HCT116 (cell line): ENCODE measurements at regions not wholly inside any gene's neighbourhood (a gene's known extent, or its start where the extent isn't known, plus 50 kb on each side); places are given as distances from the start of the nearest gene placed in this dataset.

Source experiments
- EGR1 ChIP-seq: IDR thresholded peaks from 2 replicates; pipeline ENCODE4 v1.6.1; 2012; ENCODE audit warnings: low read depth
- POLR2A ChIP-seq: IDR thresholded peaks from 2 replicates; pipeline ENCODE4 v1.7.0; 2011; ENCODE audit warnings: borderline replicate concordance; ENCODE audit not compliant: insufficient read depth, insufficient read length; ENCODE audit errors: extremely low read depth
- POLR2AphosphoS5 ChIP-seq: IDR thresholded peaks from 2 replicates; pipeline ENCODE4 v1.6.1; 2011; ENCODE audit warnings: mild to moderate bottlenecking, low read depth, low read length, moderate library complexity
- RAD21 ChIP-seq: IDR thresholded peaks from 2 replicates; pipeline ENCODE4 v1.6.1; 2012; ENCODE audit warnings: low read depth, mild to moderate bottlenecking
- YY1 ChIP-seq: IDR thresholded peaks from 2 replicates; pipeline ENCODE4 v1.6.1; 2011; ENCODE audit warnings: low read length, low read depth, moderate library complexity, mild to moderate bottlenecking; ENCODE audit not compliant: insufficient replicate concordance; ENCODE audit errors: extremely low read depth
- TF ChIP-seq, protein P1 (sequence below), 3 experiments: fragments of 200-600 bp in 1 of 3; sonication (generic) in 1 of 3; IDR thresholded peaks in 2 of 3; conservative IDR thresholded peaks in 1 of 3; 2 replicates each; pipeline ENCODE4 v1.5.1; 2012 to 2017; ENCODE audit warnings: low read depth in 2 of 3, low read length in 2 of 3, antibody characterized with exemption in 1 of 3, borderline replicate concordance in 1 of 3, control low read depth in 1 of 3, mild to moderate bottlenecking in 1 of 3, mixed read lengths in 1 of 3, mixed run types in 1 of 3, moderate library complexity in 1 of 3; ENCODE audit not compliant: insufficient read depth in 1 of 3

DNA sequence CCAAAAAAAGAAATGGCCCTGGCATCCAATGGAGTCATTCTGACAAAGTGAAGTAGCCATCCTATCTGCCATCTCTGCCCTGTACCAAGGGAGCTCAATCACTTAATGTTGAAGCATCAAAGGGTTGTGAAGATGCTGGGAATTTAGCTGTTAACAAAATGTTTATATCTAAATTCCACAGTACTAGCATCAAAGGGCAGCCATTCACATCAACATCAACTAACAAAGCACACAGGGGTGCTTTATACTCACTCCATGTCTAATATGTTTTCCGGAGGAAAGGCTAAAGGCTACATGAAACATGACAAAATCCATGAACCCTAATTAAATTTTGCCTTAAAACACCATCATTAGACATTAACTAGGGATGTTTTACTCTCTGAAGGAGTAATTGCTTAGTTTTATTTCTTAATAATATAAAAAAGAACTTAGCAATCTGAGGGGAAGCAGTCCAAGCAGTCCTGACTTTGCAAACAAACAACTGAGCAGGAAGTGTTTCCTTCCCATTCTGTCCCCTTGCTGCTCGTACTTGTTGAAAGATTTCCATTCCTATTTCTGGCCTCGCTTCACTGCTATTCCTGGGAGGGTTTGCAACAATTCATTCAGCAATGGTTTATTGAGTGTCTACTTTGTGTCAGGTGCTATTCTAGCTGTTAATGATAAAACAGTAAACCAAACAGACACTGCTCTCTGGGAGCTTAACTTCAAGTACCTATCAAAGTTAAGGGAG is 208.6 kb upstream of the SLC7A11 start:
- TF ChIP-seq, protein P1, sequence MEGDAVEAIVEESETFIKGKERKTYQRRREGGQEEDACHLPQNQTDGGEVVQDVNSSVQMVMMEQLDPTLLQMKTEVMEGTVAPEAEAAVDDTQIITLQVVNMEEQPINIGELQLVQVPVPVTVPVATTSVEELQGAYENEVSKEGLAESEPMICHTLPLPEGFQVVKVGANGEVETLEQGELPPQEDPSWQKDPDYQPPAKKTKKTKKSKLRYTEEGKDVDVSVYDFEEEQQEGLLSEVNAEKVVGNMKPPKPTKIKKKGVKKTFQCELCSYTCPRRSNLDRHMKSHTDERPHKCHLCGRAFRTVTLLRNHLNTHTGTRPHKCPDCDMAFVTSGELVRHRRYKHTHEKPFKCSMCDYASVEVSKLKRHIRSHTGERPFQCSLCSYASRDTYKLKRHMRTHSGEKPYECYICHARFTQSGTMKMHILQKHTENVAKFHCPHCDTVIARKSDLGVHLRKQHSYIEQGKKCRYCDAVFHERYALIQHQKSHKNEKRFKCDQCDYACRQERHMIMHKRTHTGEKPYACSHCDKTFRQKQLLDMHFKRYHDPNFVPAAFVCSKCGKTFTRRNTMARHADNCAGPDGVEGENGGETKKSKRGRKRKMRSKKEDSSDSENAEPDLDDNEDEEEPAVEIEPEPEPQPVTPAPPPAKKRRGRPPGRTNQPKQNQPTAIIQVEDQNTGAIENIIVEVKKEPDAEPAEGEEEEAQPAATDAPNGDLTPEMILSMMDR (IDR thresholded peaks at IDR 0.05 in 2 of 3, conservative IDR thresholded peaks at IDR 0.05 in 1 of 3; ENCODE audit: borderline replicate concordance in 1 of 3, insufficient read depth in 1 of 3, low read depth in 2 of 3, low read length in 2 of 3), result no peak
- TF ChIP-seq YY1 (no peak), POLR2AphosphoS5 (no peak), RAD21 (no peak), POLR2A (no peak), EGR1 (no peak)
